HG02852 (cell line): ENCODE measurements at regions not wholly inside any gene's neighbourhood (a gene's known extent, or its start where the extent isn't known, plus 50 kb on each side); places are given as distances from the start of the nearest gene placed in this dataset.
"Not testable (repeated sequence)": the region's sequence is repeated elsewhere in the genome, so short reads cannot be mapped to it uniquely, and the experiment has no call there.

Source experiments
- ATAC-seq: cut with Tn5 transposase; IDR thresholded peaks from one replicate; pipeline ENCODE4 v1.9.1; 2021; ENCODE audit warnings: mild to moderate bottlenecking, moderate library complexity; ENCODE audit not compliant: unreplicated experiment

DNA sequence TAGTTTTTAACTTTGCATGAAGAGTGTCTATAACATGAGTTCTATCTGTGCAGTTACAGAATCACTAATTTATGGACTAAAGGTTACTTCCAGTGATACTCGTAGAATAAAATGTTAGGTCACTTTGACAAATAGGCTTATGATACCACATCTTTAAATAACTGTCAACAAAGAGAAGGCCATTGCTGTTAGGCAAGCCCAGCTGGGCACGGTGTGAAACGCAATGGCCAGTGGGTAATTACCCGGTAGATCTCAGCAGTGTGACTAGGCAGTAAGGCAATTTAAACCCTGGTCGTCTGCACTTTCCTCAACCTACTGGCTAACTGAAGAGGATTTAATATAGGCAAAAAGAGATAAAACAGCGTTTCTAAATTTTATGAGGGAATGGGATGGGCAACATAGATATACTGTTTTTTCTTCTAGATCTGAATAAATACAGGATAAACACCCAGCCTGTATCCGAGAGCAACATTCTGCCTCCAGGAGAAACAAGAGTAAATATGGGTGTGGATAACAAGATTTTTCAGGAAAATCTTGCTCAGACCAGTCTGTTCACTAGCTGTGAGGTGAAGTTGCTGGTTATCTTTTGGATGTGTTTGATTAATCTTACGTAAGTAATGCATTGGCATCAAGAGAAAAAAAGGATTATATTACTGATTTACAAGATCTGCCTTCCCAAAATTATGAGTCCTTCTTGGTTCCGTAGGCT is 631.3 kb downstream of the EFNB2 start:
- no peak for ATAC-seq

DNA sequence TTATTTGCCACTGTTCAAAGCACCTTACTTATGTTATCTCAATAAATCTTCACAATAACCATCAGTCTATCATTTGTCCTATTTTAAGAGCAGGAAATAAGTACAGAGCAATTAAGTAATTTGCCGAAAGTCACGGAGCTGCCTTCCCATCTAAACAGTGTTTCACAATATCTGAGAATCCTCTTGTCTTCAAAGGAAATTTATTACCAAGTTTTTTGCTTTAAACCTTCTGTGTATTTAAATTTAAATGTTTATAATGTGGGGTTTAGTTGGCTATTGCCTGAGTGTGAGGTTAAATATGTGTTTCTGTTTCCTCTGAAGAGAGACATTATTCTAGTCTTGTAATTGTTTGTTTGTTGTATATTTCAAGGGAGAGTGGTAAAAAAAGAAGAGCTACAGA is 633.1 kb downstream of the EFNB2 start:
- no peak for ATAC-seq

DNA sequence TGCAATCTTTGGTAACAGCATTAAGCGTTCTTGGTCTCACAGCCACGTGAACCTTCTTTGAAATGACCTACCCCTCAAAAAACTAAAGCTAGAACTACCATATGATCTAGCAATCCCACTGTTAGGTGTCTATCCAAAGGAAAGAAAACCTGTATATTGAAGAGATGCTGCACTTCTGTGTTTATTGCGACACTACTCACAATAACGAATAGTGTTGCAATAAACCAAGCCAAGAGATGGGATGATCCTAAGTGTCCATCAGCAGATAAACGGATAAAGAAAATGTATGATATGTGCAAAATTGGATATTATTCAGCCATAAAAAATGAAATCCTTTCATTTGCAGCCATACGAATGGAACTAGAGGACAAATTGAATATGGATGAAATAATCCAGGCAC is 637.9 kb downstream of the EFNB2 start:
- ATAC-seq, result no peak

DNA sequence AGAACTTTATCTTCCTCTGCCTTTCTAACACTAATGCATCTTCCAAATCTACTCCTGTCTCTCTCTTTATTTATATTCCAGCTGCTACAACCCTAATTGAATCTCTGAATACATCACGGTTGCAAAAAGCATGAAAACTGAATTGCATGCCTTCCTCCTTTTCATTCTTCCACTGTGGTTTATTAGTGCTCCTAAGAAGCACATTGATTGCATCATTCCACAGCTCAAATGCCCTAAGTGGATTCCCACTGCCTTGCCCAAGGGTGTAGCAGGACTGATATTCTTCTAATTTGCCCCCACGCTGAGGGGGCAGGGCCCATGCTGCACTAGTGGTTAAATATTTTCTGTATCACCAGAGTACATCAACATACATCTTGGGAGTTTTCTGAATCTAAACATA is 640.8 kb downstream of the EFNB2 start:
- no peak for ATAC-seq

GRCh38 chr13:105890509-105890908 is 645.0 kb downstream of the EFNB2 start:
- ATAC-seq, result no peak

DNA sequence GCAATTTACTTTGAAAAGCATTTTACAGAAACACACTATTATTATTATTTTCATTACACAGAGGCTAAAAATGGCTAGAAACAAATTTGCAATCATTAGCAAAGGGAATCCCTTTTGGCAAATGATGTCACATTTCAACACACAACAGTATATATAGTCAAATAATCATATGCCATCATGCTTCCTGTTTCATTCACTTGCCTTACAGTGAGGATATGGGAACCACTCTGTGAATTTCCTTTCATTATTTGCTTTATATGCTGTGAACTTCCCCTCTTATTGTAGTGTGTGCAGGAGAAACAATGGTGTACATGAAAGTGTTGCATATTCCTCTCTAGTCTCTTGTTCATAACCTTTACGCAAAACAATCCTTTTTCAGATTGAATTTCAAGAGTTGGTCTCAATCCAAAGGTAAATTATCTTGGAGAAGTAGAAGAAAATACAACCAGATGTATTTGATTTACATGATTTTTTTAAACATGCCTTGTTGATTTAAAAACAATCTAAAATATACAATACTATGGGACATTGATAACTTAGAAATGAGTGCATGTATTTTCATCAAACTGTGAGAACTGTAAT is 657.3 kb downstream of the EFNB2 start:
- ATAC-seq, result no peak

DNA sequence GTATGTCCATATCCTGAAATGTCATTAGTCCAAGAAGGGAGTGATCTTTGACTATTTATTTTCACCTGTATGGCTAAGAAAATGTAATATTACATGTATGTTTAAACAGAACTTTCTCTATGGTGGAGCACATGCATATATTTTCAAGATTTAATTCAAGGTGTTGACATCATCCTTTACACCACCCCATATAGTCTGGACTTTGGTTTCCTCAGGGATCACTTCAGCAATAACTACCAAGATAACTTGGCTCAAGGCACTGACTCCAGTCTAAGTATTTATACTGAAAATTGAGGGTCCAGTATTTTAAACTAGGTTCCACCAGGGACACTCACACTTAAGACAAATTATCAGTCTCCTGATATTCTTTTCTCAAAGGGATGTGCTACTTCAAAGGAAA is 660.6 kb downstream of the EFNB2 start:
- ATAC-seq, result no peak

DNA sequence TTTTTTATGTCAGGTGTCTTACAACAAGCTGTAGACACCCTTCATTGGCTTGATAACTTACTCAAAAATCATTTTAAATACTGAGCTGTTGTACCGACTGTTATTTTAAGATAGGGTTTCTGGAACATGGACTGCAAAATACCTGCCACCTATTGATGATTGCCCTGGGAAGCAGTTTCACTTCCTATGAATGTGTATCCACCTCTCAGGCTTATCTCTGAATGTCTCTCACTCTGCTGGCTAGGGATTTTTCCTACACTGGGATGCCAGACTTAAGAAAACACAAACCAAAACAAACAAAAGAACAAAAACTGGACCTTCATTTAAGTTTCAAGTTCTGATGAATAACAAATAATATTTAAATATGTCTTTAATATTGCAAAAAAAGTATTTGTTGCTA is 663.7 kb downstream of the EFNB2 start:
- no peak for ATAC-seq

DNA sequence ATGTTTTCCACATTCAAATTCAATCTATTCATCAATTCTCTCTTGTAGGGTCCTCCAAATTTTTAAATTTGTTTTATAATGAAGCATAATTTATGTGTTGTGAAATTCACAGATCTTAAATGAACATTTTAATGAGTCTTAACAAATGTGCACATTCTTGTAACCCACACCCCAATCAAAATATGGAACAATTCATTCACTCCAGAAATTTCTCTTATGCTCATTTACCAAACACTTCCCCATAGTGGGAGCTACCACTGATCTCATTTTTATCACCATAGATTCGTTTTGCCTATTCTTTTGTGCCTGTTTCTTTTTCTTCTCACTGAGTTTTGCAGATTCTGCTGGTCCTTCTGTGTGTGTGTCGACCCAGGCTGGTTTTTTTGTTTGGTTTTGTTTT is 664.1 kb downstream of the EFNB2 start:
- no peak for ATAC-seq

GRCh38 chr13:105863300-105863920 is 672.1 kb downstream of the EFNB2 start:
- ATAC-seq, result no peak

- no peak for ATAC-seq
Observed at GRCh38 chr13:105848494-105848893, 687.0 kb downstream of the EFNB2 start.

DNA sequence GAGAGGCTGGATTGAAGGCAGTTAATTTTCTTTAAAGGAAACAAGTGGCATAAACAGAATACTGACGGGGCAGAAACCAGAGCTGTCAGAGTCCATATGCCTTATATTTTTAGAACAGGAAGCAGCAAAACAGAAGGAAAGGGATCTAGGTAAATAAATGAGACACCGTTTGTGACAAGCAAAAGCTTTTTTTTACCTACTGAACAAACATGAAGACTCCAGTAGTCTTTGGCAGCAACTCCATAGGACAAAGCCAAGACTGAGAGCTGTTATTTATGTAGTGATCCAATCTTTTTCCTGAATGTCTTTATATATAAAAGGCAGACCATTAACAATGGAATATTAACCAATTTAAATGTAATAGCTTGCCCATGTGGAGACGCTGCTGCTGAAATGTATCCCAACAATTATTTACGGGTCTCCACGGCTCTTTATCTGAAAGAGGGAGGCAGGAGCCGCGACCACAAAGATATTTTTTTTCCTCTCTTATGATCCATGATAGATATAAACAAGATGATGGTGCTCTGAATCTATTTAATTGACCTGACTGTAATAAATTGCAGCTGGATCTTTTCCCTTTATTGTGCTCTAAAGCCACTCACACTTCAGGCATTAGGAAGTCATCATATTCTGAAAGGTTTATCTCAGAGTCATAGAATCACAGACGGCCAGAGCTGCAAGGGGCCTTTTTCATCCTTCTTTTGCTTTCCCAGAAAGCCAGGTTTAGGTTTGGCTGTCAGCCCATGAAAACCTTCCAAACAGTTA is 687.8 kb downstream of the EFNB2 start:
- no peak for ATAC-seq

- no peak for ATAC-seq
Observed at GRCh38 chr13:105846923-105847322, 688.5 kb downstream of the EFNB2 start.

GRCh38 chr13:105841286-105841685 is 694.2 kb downstream of the EFNB2 start:
- no peak for ATAC-seq

GRCh38 chr13:105838231-105838630 is 697.2 kb downstream of the EFNB2 start:
- ATAC-seq, result no peak

GRCh38 chr13:105837295-105837694 is 698.2 kb downstream of the EFNB2 start:
- ATAC-seq, result not testable (repeated sequence)

GRCh38 chr13:105830821-105831220 is 704.6 kb downstream of the EFNB2 start:
- no peak for ATAC-seq

GRCh38 chr13:105827111-105827809 is 708.2 kb downstream of the EFNB2 start:
- ATAC-seq, result no peak

DNA sequence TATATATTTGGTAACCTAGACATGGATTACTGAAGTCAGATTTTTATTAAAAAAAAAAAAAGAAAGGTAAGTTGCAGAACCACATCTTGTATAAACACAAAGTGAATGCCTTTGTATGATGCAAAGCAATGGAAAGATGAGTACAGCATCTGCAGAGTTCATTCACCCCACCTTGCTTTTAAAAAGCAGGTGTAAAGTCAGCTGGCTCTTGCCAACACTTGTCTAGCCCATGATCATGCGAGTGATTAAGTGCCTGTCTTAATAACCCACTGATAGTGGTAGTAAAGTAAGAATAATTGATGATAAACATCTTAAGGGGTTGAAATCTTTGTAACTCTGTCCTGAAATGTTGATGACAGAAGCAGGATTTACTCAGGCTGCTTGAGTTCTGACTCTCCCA is 710.4 kb downstream of the EFNB2 start:
- no peak for ATAC-seq

GRCh38 chr13:105821337-105821736 is 714.1 kb downstream of the EFNB2 start:
- ATAC-seq, result no peak

- no peak for ATAC-seq
Observed at GRCh38 chr13:105820415-105820814, 715.0 kb downstream of the EFNB2 start.
